HL-60 (cell line): ENCODE measurements at regions not wholly inside any gene's neighbourhood (a gene's known extent, or its start where the extent isn't known, plus 50 kb on each side); places are given as distances from the start of the nearest gene placed in this dataset.

Source experiments
- CTCF ChIP-seq: IDR thresholded peaks from one replicate; pipeline ENCODE4 v1.5.1; 2011; ENCODE audit warnings: low read length, control low read depth, inconsistent platforms; ENCODE audit not compliant: insufficient read depth
- GABPA ChIP-seq: IDR thresholded peaks from 2 replicates; pipeline ENCODE4 v1.6.1; 2012; ENCODE audit warnings: low read depth
- POLR2AphosphoS5 ChIP-seq: IDR thresholded peaks from 2 replicates; pipeline ENCODE4 v1.6.1; 2012; ENCODE audit warnings: low read depth
- REST ChIP-seq: IDR thresholded peaks from 2 replicates; pipeline ENCODE4 v1.6.1; 2012; ENCODE audit warnings: low read depth; ENCODE audit not compliant: insufficient replicate concordance
- SPI1 ChIP-seq: IDR thresholded peaks from 2 replicates; pipeline ENCODE4 v1.6.1; 2012; ENCODE audit warnings: low read depth, mild to moderate bottlenecking, borderline replicate concordance

GRCh38 chr3:81041331-81041730, 720.1 kb downstream of the GBE1 start:
- TF ChIP-seq REST (no peak), CTCF (no peak), POLR2AphosphoS5 (no peak), GABPA (no peak), SPI1 (no peak)
